ENCODE measurements at regions not wholly inside any gene's neighbourhood (a gene's known extent, or its start where the extent isn't known, plus 50 kb on each side); places are given as distances from the start of the nearest gene placed in this dataset.

DNA sequence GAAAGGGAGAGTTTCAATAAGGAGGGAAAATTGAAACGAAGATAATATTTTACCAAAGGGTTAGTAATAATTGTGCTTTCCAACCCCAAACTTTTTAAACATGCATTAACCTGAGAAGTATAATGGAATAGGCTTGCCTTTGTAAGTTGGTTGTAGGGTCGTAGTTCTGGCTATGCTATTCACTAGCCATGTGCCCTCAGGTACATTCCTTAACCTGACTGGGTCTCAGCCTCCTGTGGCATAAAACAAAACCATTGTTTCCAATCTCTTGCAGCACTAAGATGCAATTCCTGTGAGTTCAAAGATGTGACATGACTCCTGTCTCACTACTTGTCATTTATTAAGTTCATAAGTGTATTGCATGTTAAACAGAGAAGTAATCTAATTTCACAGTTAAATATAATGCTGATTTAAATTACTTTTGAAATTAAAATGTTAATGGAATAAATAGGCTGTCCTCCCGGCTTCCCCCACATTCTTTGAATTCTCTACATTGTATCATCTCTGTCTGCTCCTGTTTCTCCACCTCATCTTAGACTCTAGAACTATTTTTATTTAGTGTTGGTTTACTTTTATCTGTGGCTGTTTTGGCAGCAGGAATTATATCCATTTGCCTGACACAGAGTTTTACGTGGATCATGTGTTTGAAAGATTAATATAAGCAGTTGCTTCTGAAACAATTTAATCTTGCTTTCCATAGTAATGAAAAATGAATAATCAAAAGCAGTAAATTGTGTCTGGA, 216.3 kb downstream of the FAT3 start:
- TF ChIP-seq, protein P1, sequence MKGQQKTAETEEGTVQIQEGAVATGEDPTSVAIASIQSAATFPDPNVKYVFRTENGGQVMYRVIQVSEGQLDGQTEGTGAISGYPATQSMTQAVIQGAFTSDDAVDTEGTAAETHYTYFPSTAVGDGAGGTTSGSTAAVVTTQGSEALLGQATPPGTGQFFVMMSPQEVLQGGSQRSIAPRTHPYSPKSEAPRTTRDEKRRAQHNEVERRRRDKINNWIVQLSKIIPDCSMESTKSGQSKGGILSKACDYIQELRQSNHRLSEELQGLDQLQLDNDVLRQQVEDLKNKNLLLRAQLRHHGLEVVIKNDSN (IDR thresholded peaks at IDR 0.05), result no peak
- TF ChIP-seq, protein P2, sequence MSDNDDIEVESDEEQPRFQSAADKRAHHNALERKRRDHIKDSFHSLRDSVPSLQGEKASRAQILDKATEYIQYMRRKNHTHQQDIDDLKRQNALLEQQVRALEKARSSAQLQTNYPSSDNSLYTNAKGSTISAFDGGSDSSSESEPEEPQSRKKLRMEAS (IDR thresholded peaks at IDR 0.05), result no peak
- TF ChIP-seq FOXM1 (IDR thresholded peaks at IDR 0.05; ENCODE audit: borderline replicate concordance, low read depth), result no peak
- TF ChIP-seq RAD21 (IDR thresholded peaks at IDR 0.05; ENCODE audit: low read depth), result no peak
- TF ChIP-seq EP300 (IDR thresholded peaks at IDR 0.05; ENCODE audit: borderline replicate concordance), result no peak
- TF ChIP-seq, protein P3, sequence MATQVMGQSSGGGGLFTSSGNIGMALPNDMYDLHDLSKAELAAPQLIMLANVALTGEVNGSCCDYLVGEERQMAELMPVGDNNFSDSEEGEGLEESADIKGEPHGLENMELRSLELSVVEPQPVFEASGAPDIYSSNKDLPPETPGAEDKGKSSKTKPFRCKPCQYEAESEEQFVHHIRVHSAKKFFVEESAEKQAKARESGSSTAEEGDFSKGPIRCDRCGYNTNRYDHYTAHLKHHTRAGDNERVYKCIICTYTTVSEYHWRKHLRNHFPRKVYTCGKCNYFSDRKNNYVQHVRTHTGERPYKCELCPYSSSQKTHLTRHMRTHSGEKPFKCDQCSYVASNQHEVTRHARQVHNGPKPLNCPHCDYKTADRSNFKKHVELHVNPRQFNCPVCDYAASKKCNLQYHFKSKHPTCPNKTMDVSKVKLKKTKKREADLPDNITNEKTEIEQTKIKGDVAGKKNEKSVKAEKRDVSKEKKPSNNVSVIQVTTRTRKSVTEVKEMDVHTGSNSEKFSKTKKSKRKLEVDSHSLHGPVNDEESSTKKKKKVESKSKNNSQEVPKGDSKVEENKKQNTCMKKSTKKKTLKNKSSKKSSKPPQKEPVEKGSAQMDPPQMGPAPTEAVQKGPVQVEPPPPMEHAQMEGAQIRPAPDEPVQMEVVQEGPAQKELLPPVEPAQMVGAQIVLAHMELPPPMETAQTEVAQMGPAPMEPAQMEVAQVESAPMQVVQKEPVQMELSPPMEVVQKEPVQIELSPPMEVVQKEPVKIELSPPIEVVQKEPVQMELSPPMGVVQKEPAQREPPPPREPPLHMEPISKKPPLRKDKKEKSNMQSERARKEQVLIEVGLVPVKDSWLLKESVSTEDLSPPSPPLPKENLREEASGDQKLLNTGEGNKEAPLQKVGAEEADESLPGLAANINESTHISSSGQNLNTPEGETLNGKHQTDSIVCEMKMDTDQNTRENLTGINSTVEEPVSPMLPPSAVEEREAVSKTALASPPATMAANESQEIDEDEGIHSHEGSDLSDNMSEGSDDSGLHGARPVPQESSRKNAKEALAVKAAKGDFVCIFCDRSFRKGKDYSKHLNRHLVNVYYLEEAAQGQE (IDR thresholded peaks at IDR 0.05; ENCODE audit: low read depth), result no peak
- TF ChIP-seq TCF12 (IDR thresholded peaks at IDR 0.05; ENCODE audit: low read depth), result no peak
- no peak for TF ChIP-seq ZBTB7A (IDR thresholded peaks at IDR 0.05; ENCODE audit: low read depth)
- no peak for TF ChIP-seq TAF1 (IDR thresholded peaks at IDR 0.05; ENCODE audit: low read depth)
- no peak for TF ChIP-seq TEAD4 (IDR thresholded peaks at IDR 0.05)
- TF ChIP-seq NFIC (IDR thresholded peaks at IDR 0.05), result no peak
- no peak for TF ChIP-seq YY1 (IDR thresholded peaks at IDR 0.05; ENCODE audit: low read depth)
- TF ChIP-seq EGR1 (IDR thresholded peaks at IDR 0.05), result no peak
- no peak for TF ChIP-seq CEBPB (IDR thresholded peaks at IDR 0.05)
- no peak for TF ChIP-seq CREB1 (IDR thresholded peaks at IDR 0.05; ENCODE audit: low read depth)

DNA sequence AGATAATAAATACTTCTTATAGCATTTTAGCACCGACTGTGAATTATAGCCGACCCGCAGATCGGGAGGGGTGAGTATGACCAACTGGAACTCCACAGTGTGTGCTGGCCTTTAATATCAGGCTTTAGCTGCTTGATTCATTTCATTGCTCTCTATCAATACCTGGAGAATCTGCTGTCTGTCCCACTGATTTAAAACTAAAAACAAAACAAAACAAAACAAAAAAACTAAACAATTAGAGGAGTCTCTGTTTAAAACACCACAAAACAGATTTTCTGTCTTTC, 216.8 kb downstream of the FAT3 start:
- TF ChIP-seq RAD21 (IDR thresholded peaks at IDR 0.05; ENCODE audit: low read depth), result no peak
- no peak for TF ChIP-seq YY1 (IDR thresholded peaks at IDR 0.05; ENCODE audit: low read depth)
- no peak for TF ChIP-seq CEBPB (IDR thresholded peaks at IDR 0.05)
- no peak for TF ChIP-seq FOXM1 (IDR thresholded peaks at IDR 0.05; ENCODE audit: borderline replicate concordance, low read depth)

DNA sequence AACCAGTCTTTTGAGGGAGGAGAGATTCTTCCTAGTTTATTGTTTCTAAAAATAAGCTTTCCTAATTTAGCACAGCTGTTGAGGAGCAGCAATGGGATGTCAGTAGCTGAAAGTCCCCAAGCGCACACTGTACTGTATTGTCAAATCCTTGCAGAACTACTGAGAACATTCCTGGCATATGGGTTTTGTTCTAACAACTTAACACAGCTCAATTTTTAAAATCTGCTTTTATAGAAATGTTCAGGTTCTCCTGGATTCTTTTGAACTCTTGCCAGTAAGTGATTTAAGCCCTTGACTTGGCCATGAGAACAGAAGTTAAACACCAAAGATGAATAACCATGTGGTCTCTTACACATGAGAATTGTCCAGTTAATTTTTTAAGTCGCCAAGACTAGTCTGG, 218.6 kb downstream of the FAT3 start:
- TF ChIP-seq ZBTB7A (IDR thresholded peaks at IDR 0.05; ENCODE audit: low read depth) (no peak), NFIC (IDR thresholded peaks at IDR 0.05) (no peak), TAF1 (IDR thresholded peaks at IDR 0.05; ENCODE audit: low read depth) (no peak), CREB1 (IDR thresholded peaks at IDR 0.05; ENCODE audit: low read depth) (no peak), YY1 (IDR thresholded peaks at IDR 0.05; ENCODE audit: low read depth) (no peak), EGR1 (IDR thresholded peaks at IDR 0.05) (no peak), CEBPB (IDR thresholded peaks at IDR 0.05) (no peak)
- TF ChIP-seq, protein P2 (IDR thresholded peaks at IDR 0.05), result no peak
- TF ChIP-seq, protein P1 (IDR thresholded peaks at IDR 0.05), result no peak
- TF ChIP-seq, protein P3 (IDR thresholded peaks at IDR 0.05; ENCODE audit: low read depth), result no peak

DNA sequence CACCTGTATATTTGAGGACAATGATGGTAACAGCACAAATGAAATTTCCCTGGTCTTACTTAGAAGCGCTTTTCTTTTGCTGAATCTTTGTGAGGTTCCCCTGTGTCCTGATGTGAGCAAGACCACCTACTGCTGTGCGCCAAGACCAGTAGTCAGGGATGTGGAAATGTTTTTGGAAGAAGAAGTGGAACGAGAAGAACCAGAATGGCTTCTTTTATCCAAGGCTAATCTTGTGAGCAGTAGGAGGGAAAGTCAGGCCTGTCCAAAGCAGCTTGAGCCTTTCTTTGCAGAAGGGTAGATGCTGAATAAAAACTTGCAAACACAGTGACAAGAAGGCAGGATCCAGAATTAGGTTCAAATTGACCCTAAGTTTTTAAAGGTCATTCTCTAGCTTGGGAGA, 223.0 kb downstream of the FAT3 start:
- TF ChIP-seq, protein P2 (IDR thresholded peaks at IDR 0.05), result no peak
- no peak for TF ChIP-seq CEBPB (IDR thresholded peaks at IDR 0.05)
- TF ChIP-seq ZBTB7A (IDR thresholded peaks at IDR 0.05; ENCODE audit: low read depth), result no peak
- no peak for TF ChIP-seq RAD21 (IDR thresholded peaks at IDR 0.05; ENCODE audit: low read depth)
- TF ChIP-seq, protein P3 (IDR thresholded peaks at IDR 0.05; ENCODE audit: low read depth), result no peak
- no peak for TF ChIP-seq TEAD4 (IDR thresholded peaks at IDR 0.05)
- TF ChIP-seq TAF1 (IDR thresholded peaks at IDR 0.05; ENCODE audit: low read depth), result no peak
- TF ChIP-seq YY1 (IDR thresholded peaks at IDR 0.05; ENCODE audit: low read depth), result no peak
